Small intestine (tissue), 7 donors: ENCODE measurements at regions not wholly inside any gene's neighbourhood (a gene's known extent, or its start where the extent isn't known, plus 50 kb on each side); places are given as distances from the start of the nearest gene placed in this dataset.
A peak's percentile ranks its signal among the peaks of the same experiment; 100 is the strongest.

Experiments used
- DNase-seq, 2 donors: peaks; one replicate each; pipeline versions ENCODE4 v3.0.0 to v3.0.0-alpha.2; 2013
- FAIRE-seq: peaks from 2 replicates; lab custom pipeline; 2012; peaks lifted over from hg19 to GRCh38; lab: Jason Lieb, UNC
- H3K27ac ChIP-seq, 3 donors: one replicate each; pipeline ENCODE4 v1.5.1; 2013; ENCODE audit warnings: low read length in 2 of 3, mild to moderate bottlenecking in 2 of 3, control low read depth in 1 of 3, inconsistent platforms in 1 of 3, low read depth in 1 of 3, moderate library complexity in 1 of 3
- H3K27me3 ChIP-seq, 3 donors: one replicate each; pipeline ENCODE4 v1.6.1; 2013; ENCODE audit warnings: low read length in 3 of 3, inconsistent platforms in 1 of 3; ENCODE audit not compliant: control insufficient read depth in 3 of 3, insufficient read depth in 3 of 3
- H3K36me3 ChIP-seq, 3 donors: one replicate each; pipeline ENCODE4 v1.6.1; 2013; ENCODE audit warnings: low read length in 3 of 3, inconsistent platforms in 1 of 3, low read depth in 1 of 3, mild to moderate bottlenecking in 1 of 3, moderate library complexity in 1 of 3; ENCODE audit not compliant: control insufficient read depth in 3 of 3, insufficient read depth in 2 of 3
- H3K4me1 ChIP-seq, 3 donors: one replicate each; pipeline ENCODE4 v1.6.1; 2013; ENCODE audit warnings: low read length in 2 of 3, inconsistent platforms in 1 of 3, low read depth in 1 of 3, mild to moderate bottlenecking in 1 of 3, moderate library complexity in 1 of 3; ENCODE audit not compliant: control insufficient read depth in 3 of 3, insufficient read depth in 2 of 3
- H3K4me3 ChIP-seq, 3 donors: one replicate each; pipeline ENCODE4 v1.5.1; 2013; ENCODE audit warnings: low read length in 3 of 3, control low read depth in 1 of 3, inconsistent platforms in 1 of 3, low read depth in 1 of 3, mild to moderate bottlenecking in 1 of 3, moderate library complexity in 1 of 3
- H3K9me3 ChIP-seq, 2 donors: one replicate each; pipeline ENCODE4 v1.6.1; 2013; ENCODE audit warnings: low read depth in 1 of 2, low read length in 1 of 2; ENCODE audit not compliant: control insufficient read depth in 2 of 2, insufficient read depth in 1 of 2
- WGBS, 3 donors: extraction: QIAGEN DNeasy Blood & Tissue Kit; methylation state at CpG; one replicate each; pipeline ENCODE4 v1.1.7; 2013; 5-methylcytosine and 5-hydroxymethylcytosine counted together
- donor health status: healthy with polysubstance abuse.
- donor health status: control.
- donor health status: control.
- donor health status: Bipolar disorder and iron deficiency.
- donor health status: healthy.

- no peaks in the 10 kb centered on the region for H3K36me3 ChIP-seq
- H3K9me3 ChIP-seq: no peaks in the 10 kb centered on the region
- FAIRE-seq: no peak
- H3K27me3 ChIP-seq: no peaks in the 10 kb centered on the region
- no peak overlapping the region for H3K4me3 ChIP-seq
- no peaks in the 10 kb centered on the region for H3K4me1 ChIP-seq
- no peak for DNase-seq
- H3K27ac ChIP-seq: no peak overlapping the region
Observed at GRCh38 chr4:163419074-163419473, 54.5 kb downstream of the TKTL2 start.

DNA sequence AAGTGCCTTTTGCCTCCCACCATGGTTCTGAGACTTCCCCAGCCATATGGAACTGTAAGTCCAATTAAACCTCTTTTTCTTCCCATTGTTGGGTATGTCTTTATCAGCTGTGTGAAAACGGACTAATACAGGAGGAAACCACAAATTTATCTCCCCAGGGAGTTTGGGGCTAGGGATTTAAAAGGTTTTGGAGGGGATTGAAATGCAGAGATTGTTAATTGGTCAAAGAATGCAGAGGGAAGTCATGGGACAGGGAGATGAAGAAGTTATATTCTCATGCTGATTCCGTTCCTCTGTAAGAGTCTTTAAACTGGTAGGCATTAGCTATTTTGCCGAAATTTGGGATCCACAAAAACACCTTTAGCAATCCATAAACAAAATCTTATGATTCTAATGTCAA is 57.9 kb downstream of the TKTL2 start:
- Histone ChIP-seq H3K4me3 (no peak overlapping the region), H3K27me3 (no peaks in the 10 kb centered on the region), H3K4me1 (no peaks in the 10 kb centered on the region), H3K9me3 (no peaks in the 10 kb centered on the region), H3K27ac (no peak overlapping the region), H3K36me3 (no peaks in the 10 kb centered on the region)
- DNase-seq (no peak), FAIRE-seq (no peak)
- WGBS, 3 donors: 56 to 71% (median 65%) methylated on average over 3 of the region's 3 CpGs

DNA sequence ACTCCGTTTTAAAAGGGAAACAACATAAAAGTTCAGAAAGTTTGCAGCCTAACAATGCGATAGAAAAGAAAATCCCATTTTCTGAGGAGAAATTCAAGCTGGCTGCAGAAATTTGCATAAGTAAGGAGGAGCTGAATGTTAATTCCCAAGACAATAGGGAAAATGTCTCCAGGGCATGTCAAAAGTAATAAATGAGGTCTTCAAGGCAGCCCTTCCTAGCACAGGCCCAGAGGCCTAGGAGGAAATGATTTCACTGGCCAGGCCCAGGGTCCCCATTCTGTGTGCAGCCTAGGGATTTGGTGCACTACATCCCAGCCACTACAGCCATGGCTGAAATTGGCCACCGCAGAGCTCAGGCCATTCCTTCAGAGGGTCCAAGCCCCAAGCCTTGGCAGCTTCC is 59.3 kb downstream of the TKTL2 start:
- no peaks in the 10 kb centered on the region for H3K4me1 ChIP-seq
- DNase-seq (no peak), FAIRE-seq (no peak)
- no peak overlapping the region for H3K4me3 ChIP-seq
- H3K27me3 ChIP-seq: no peaks in the 10 kb centered on the region
- 89 to 90% (median 89%) methylated on average over 3 of the region's 3 CpGs for WGBS, 3 donors
- H3K27ac ChIP-seq: no peak overlapping the region
- H3K36me3 ChIP-seq: no peaks in the 10 kb centered on the region
- no peaks in the 10 kb centered on the region for H3K9me3 ChIP-seq

DNA sequence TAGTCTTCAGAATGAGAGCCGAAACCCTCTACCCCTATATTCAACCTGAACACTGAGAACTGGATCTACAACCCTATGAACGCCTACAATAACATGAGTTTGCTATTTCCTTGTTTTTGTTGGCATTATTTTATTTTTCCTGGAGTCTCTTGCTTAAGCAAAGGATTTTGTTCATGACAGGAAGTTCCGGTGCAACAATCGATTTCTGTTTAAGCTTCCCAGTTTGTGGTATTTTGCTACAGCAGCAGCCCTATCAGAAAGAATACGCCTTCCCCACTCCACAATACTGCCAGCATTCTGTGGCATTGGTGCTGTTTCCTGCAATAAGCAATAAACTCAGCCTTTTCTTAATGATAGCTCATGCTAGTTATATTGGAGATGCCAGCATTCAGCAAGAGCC is 60.9 kb downstream of the NPY5R start:
- 13 to 39% (median 29%) methylated on average over 5 of the region's 5 CpGs for WGBS, 3 donors
- DNase-seq (peak in 1 of 2 donors; percentile 47), FAIRE-seq (no peak)
- no peaks in the 10 kb centered on the region for H3K27me3 ChIP-seq
- H3K4me1 ChIP-seq: no peaks in the 10 kb centered on the region
- no peaks in the 10 kb centered on the region for H3K9me3 ChIP-seq
- H3K27ac ChIP-seq: no peak overlapping the region
- H3K4me3 ChIP-seq: peak overlapping the region in 1 of 3 donors; percentile 24
- H3K36me3 ChIP-seq: no peaks in the 10 kb centered on the region

DNA sequence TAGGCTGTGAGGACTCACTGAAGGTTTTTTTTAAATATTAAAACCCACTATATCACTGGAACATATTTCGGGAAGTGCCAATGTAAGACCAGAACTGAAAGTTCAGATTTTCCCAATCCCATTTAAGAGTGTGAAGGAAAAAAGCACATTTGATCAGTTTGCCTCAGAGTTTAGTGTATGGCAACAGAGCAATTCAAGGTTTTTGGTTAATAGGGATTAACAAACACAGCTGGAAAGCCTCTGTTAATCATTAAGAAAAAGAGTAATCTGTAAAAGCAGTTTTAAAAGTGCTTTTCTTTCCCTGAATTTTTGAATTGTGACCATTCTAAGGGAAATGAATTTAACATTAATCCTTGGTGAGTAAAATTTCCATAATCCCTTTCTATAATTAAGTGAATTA is 60.4 kb downstream of the NPY5R start:
- Histone ChIP-seq H3K4me1 (no peaks in the 10 kb centered on the region), H3K36me3 (no peaks in the 10 kb centered on the region), H3K27me3 (no peaks in the 10 kb centered on the region), H3K27ac (no peak overlapping the region), H3K9me3 (no peaks in the 10 kb centered on the region), H3K4me3 (no peak overlapping the region)
- WGBS, 3 donors: 24 to 65% (median 42%) methylated on average over 1 of the region's 1 CpG
- DNase-seq: peak in 1 of 2 donors; percentile 11
- no peak for FAIRE-seq
